HEK293T (cell line): ENCODE measurements at regions not wholly inside any gene's neighbourhood (a gene's known extent, or its start where the extent isn't known, plus 50 kb on each side); places are given as distances from the start of the nearest gene placed in this dataset.

Experiments
- ARNT ChIP-seq: fragments of 450-650 bp; IDR thresholded peaks from 2 replicates; pipeline ENCODE4 v1.6.1; 2017; ENCODE audit warnings: mild to moderate bottlenecking
- BHLHE40 ChIP-seq: fragments of 450-650 bp; IDR thresholded peaks from 2 replicates; pipeline ENCODE4 v1.6.1; 2016; ENCODE audit warnings: mild to moderate bottlenecking, moderate library complexity, borderline replicate concordance
- FOXK2 ChIP-seq: fragments of 450-650 bp; IDR thresholded peaks from 2 replicates; pipeline ENCODE4 v1.6.1; 2016; ENCODE audit warnings: mild to moderate bottlenecking
- HDGF ChIP-seq: fragments of 450-650 bp; IDR thresholded peaks from 2 replicates; pipeline ENCODE4 v1.6.1; 2017; ENCODE audit warnings: antibody characterized with exemption, borderline replicate concordance
- SUZ12 ChIP-seq: fragments of 450-650 bp; IDR thresholded peaks from 2 replicates; pipeline ENCODE4 v1.6.1; 2016; ENCODE audit warnings: mild to moderate bottlenecking
- TF ChIP-seq, protein P1 (sequence below): fragments of 450-650 bp; IDR thresholded peaks from 2 replicates; pipeline ENCODE4 v1.6.1; 2016

DNA sequence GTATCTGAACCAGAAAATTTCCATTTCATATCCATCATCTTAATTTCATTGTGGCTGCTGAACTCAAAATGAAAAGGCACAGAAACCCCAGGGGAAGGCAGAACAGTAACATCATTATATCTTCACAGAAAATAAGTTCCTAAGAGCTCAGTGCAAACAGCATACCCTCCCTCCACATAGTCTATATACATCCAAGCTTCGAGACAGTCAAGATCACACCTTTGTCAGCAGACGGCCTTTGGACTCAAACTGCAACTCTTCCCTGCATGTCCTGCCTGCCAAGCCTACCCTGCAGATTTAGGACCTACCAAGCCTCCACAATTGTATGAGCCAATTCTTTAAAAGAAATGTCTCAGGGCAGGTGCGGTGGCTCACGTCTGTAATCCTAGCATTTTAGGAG is 502.1 kb downstream of the SUCLG1 start:
- no peak for TF ChIP-seq BHLHE40
- TF ChIP-seq, protein P1, sequence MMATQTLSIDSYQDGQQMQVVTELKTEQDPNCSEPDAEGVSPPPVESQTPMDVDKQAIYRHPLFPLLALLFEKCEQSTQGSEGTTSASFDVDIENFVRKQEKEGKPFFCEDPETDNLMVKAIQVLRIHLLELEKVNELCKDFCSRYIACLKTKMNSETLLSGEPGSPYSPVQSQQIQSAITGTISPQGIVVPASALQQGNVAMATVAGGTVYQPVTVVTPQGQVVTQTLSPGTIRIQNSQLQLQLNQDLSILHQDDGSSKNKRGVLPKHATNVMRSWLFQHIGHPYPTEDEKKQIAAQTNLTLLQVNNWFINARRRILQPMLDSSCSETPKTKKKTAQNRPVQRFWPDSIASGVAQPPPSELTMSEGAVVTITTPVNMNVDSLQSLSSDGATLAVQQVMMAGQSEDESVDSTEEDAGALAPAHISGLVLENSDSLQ, result no peak
- TF ChIP-seq SUZ12, result no peak
- TF ChIP-seq ARNT, result no peak
- TF ChIP-seq FOXK2, result no peak
- TF ChIP-seq HDGF, result no peak
